H9 (cell line): ENCODE measurements at regions not wholly inside any gene's neighbourhood (a gene's known extent, or its start where the extent isn't known, plus 50 kb on each side); places are given as distances from the start of the nearest gene placed in this dataset.

Experiments
- DNase-seq: peaks from one replicate; pipeline ENCODE4 v3.0.0-alpha.2; 2017
- H2AFZ ChIP-seq: one replicate; pipeline ENCODE4 v1.6.1; 2013; ENCODE audit warnings: mild to moderate bottlenecking, low read length, control low read depth, moderate library complexity
- H2AK5ac ChIP-seq: 2 replicates; pipeline ENCODE4 v1.6.1; 2013; ENCODE audit warnings: low read length, control low read depth, mixed read lengths; ENCODE audit not compliant: insufficient read length
- H2BK120ac ChIP-seq: one replicate; pipeline ENCODE4 v1.6.1; 2013; ENCODE audit warnings: low read depth, mild to moderate bottlenecking, low read length, control low read depth, inconsistent platforms; ENCODE audit not compliant: poor library complexity, severe bottlenecking
- H2BK12ac ChIP-seq: 2 replicates; pipeline ENCODE4 v1.6.1; 2013; ENCODE audit warnings: low read length, control low read depth, mixed read lengths, low read depth; ENCODE audit not compliant: insufficient read length
- H2BK15ac ChIP-seq: 2 replicates; pipeline ENCODE4 v1.6.1; 2013; ENCODE audit warnings: low read depth, low read length, control low read depth
- H2BK20ac ChIP-seq: one replicate; pipeline ENCODE4 v1.6.1; 2013; ENCODE audit warnings: low read depth, mild to moderate bottlenecking, low read length, control low read depth, inconsistent platforms; ENCODE audit not compliant: poor library complexity, severe bottlenecking
- H2BK5ac ChIP-seq: 2 replicates; pipeline ENCODE4 v1.6.1; 2013; ENCODE audit warnings: low read length, control low read depth, mixed read lengths; ENCODE audit not compliant: insufficient read length
- H3K14ac ChIP-seq: 2 replicates; pipeline ENCODE4 v1.6.1; 2013; ENCODE audit warnings: low read length, control low read depth; ENCODE audit not compliant: insufficient read depth
- H3K18ac ChIP-seq: 2 replicates; pipeline ENCODE4 v1.6.1; 2013; ENCODE audit warnings: low read depth, mild to moderate bottlenecking, mixed read lengths, low read length, control low read depth; ENCODE audit not compliant: insufficient read length
- H3K23ac ChIP-seq: 2 replicates; pipeline ENCODE4 v1.6.1; 2013; ENCODE audit warnings: low read length, control low read depth, mixed read lengths, low read depth; ENCODE audit not compliant: insufficient read length
- H3K23me2 ChIP-seq: 2 replicates; pipeline ENCODE4 v1.6.1; 2013; ENCODE audit warnings: low read depth, mild to moderate bottlenecking, mixed read lengths, low read length, control low read depth; ENCODE audit not compliant: insufficient read length, poor library complexity, severe bottlenecking
- H3K27ac ChIP-seq: 2 replicates; pipeline ENCODE4 v1.5.1; 2013; ENCODE audit warnings: low read length, control low read depth, mixed read lengths, low read depth; ENCODE audit not compliant: insufficient read length
- H3K27me3 ChIP-seq: 2 replicates; pipeline ENCODE4 v1.6.1; 2013; ENCODE audit warnings: low read length, control low read depth, inconsistent platforms; ENCODE audit not compliant: insufficient read depth
- H3K4ac ChIP-seq: 2 replicates; pipeline ENCODE4 v1.6.1; 2013; ENCODE audit warnings: low read depth, mild to moderate bottlenecking, control low read depth, inconsistent platforms, low read length, moderate library complexity
- H3K4me1 ChIP-seq: 2 replicates; pipeline ENCODE4 v1.6.1; 2013; ENCODE audit warnings: low read length, control low read depth, inconsistent platforms; ENCODE audit not compliant: insufficient read depth
- H3K4me2 ChIP-seq: 2 replicates; pipeline ENCODE4 v1.6.1; 2013; ENCODE audit warnings: low read length, control low read depth, mixed read lengths; ENCODE audit not compliant: insufficient read length, insufficient read depth
- H3K56ac ChIP-seq: 2 replicates; pipeline ENCODE4 v1.6.1; 2013; ENCODE audit warnings: low read depth, mild to moderate bottlenecking, mixed read lengths, low read length, control low read depth; ENCODE audit not compliant: insufficient read length
- H3K79me1 ChIP-seq: 2 replicates; pipeline ENCODE4 v1.6.1; 2013; ENCODE audit warnings: low read depth, mild to moderate bottlenecking, moderate library complexity, low read length, control low read depth, inconsistent platforms; ENCODE audit not compliant: insufficient read depth, poor library complexity, severe bottlenecking
- H3K79me2 ChIP-seq: 2 replicates; pipeline ENCODE4 v1.6.1; 2013; ENCODE audit warnings: low read length, control low read depth, inconsistent platforms; ENCODE audit not compliant: insufficient read depth
- H3K9ac ChIP-seq: 2 replicates; pipeline ENCODE4 v1.6.1; 2013; ENCODE audit warnings: low read length, control low read depth, mixed read lengths; ENCODE audit not compliant: insufficient read length; ENCODE audit errors: extremely low read depth
- H3K9me3 ChIP-seq: one replicate; pipeline ENCODE4 v1.6.1; 2013; ENCODE audit warnings: low read depth, low read length, inconsistent platforms; ENCODE audit not compliant: control insufficient read depth
- H3T11ph ChIP-seq: one replicate; pipeline ENCODE4 v1.6.1; 2013; ENCODE audit warnings: mild to moderate bottlenecking, low read length, control low read depth, inconsistent platforms
- H4K20me1 ChIP-seq: one replicate; pipeline ENCODE4 v1.6.1; 2013; ENCODE audit not compliant: control insufficient read depth, insufficient read length, insufficient read depth
- H4K5ac ChIP-seq: 2 replicates; pipeline ENCODE4 v1.6.1; 2013; ENCODE audit warnings: low read depth, mild to moderate bottlenecking, mixed read lengths, low read length, control low read depth; ENCODE audit not compliant: insufficient read length
- H4K8ac ChIP-seq: replicated peaks from 2 replicates; pipeline ENCODE4 v1.6.1; 2013; ENCODE audit warnings: low read length, control low read depth, mixed read lengths, low read depth; ENCODE audit not compliant: insufficient read length
- H4K91ac ChIP-seq: 2 replicates; pipeline ENCODE4 v1.6.1; 2013; ENCODE audit warnings: low read depth, mild to moderate bottlenecking, moderate library complexity, mixed read lengths, low read length, control low read depth; ENCODE audit not compliant: insufficient read length
- H3K27ac Mint-ChIP-seq, 3 experiments: 2 replicates in 2 of 3; 3 replicates in 1 of 3; pipeline ENCODE4 v1.8.0; 2020 to 2021; ENCODE audit warnings: mixed read lengths in 3 of 3, mild to moderate bottlenecking in 1 of 3, moderate library complexity in 1 of 3
- H3K27me3 Mint-ChIP-seq: 2 replicates; pipeline ENCODE4 v1.8.0; 2021; ENCODE audit warnings: low read depth, mild to moderate bottlenecking, moderate library complexity, mixed read lengths
- H3K36me3 Mint-ChIP-seq, 3 experiments: 2 replicates in 2 of 3; 3 replicates in 1 of 3; pipeline ENCODE4 v1.8.0; 2020 to 2021; ENCODE audit warnings: low read depth in 3 of 3, mixed read lengths in 3 of 3; ENCODE audit not compliant: insufficient read depth in 1 of 3
- H3K4me1 Mint-ChIP-seq, 2 experiments: 2 replicates each; pipeline ENCODE4 v1.8.0; 2020; ENCODE audit warnings: mixed read lengths in 2 of 2
- H3K4me3 Mint-ChIP-seq, 2 experiments: 2 replicates in 1 of 2; 3 replicates in 1 of 2; pipeline ENCODE4 v1.8.0; 2020 to 2021; ENCODE audit warnings: mild to moderate bottlenecking in 2 of 2, mixed read lengths in 2 of 2, moderate library complexity in 1 of 2
- H3K9me3 Mint-ChIP-seq, 2 experiments: 2 replicates in 1 of 2; 3 replicates in 1 of 2; pipeline ENCODE4 v1.8.0; 2020; ENCODE audit warnings: mild to moderate bottlenecking in 2 of 2, mixed read lengths in 2 of 2, moderate library complexity in 1 of 2
- CTCF ChIP-seq: fragments of 200-600 bp; sonication (generic); conservative IDR thresholded peaks from 3 replicates; pipeline ENCODE4 v1.8.0; 2021; ENCODE audit warnings: antibody characterized with exemption, mild to moderate bottlenecking
- WGBS: extraction: QIAGEN DNeasy Blood & Tissue Kit; methylation state at CpG from one replicate; pipeline ENCODE4 v1.1.7; 2013; ENCODE audit warnings: missing lambda C conversion rate, low lambda C conversion rate, mixed read lengths; ENCODE audit not compliant: insufficient read length; ENCODE audit errors: extremely low coverage; 5-methylcytosine and 5-hydroxymethylcytosine counted together

DNA sequence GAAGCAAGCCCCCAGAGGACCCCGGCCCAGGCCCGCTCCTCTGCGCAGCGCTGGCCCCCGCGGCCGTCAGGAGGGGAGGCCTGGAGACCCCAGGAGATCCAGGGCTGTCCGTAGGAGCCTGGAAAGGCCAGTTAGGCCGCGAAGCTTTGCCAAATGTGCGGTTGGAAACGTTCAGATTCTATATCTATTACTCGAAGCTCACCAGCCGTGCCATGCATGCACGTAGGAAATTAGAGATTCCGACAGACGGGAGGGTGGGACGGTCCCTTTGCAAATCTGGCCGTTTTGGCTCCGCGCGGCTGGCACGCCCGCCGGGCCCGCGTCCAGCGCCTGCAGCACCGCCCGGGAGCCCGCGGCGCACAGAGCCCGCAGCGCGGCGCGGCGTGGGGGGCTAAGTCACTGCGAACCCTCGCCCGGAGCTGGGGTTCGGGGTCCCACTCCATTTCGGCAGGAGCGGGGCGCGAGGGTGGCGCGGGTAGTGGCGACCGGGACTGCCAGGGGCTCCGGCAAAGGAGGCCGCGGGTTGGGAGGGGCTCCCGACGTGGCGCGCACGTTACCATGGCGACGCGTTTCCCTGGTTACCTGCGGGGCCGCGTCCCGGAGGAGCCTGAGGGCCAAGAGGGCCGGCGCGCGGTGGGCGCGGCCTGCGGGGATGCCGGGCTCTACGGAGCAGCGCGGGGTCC is 488.6 kb upstream of the SMIM21 start:
- H2AK5ac ChIP-seq: no peak overlapping the region
- no peak overlapping the region for H2BK5ac ChIP-seq
- no peak overlapping the region for H2BK20ac ChIP-seq
- no peak overlapping the region for H3K18ac ChIP-seq
- peaks cover 3% of the 10 kb centered on the region for H3K23me2 ChIP-seq
- H3K9me3 Mint-ChIP-seq: no peaks in the 10 kb centered on the region
- H3K79me2 ChIP-seq: no peaks in the 10 kb centered on the region
- no peak for TF ChIP-seq CTCF
- no peak overlapping the region for H4K91ac ChIP-seq
- no peaks in the 10 kb centered on the region; the same call in 1 of the 2 replicates for H3K27me3 ChIP-seq
- H3K14ac ChIP-seq: no peak overlapping the region
- no peak overlapping the region for H3K27ac ChIP-seq
- H3K9ac ChIP-seq: no peak overlapping the region
- no peak overlapping the region for H3T11ph ChIP-seq
- no peak overlapping the region for H2AFZ ChIP-seq
- H3K36me3 Mint-ChIP-seq: no peaks in the 10 kb centered on the region
- H2BK15ac ChIP-seq: no peak overlapping the region
- WGBS: no CpG with 5 or more reads among the region's 77 CpGs
- no peak overlapping the region for H2BK12ac ChIP-seq
- H3K27ac Mint-ChIP-seq: no peak overlapping the region
- H2BK120ac ChIP-seq: no peak overlapping the region
- peak; percentile 89 for DNase-seq
- no peaks in the 10 kb centered on the region for H3K4me1 ChIP-seq
- H3K4ac ChIP-seq: no peak overlapping the region
- H3K4me1 Mint-ChIP-seq: peaks cover 0 to 10% of the 10 kb centered on the region in 2 experiments; a peak in 2 of 4 replicates
- H3K56ac ChIP-seq: no peak overlapping the region
- H4K8ac ChIP-seq: no peak overlapping the region
- H3K27me3 Mint-ChIP-seq: peaks cover 22% of the 10 kb centered on the region
- no peaks in the 10 kb centered on the region for H3K79me1 ChIP-seq
- H4K5ac ChIP-seq: no peak overlapping the region
- peak overlapping the region; percentile 69 to 77 for H3K4me3 Mint-ChIP-seq
- H3K23ac ChIP-seq: no peak overlapping the region
- H3K4me2 ChIP-seq: peak overlapping the region; percentile 58
- H4K20me1 ChIP-seq: no peaks in the 10 kb centered on the region
- no peaks in the 10 kb centered on the region for H3K9me3 ChIP-seq
